GM23338 (cell line): ENCODE measurements at regions not wholly inside any gene's neighbourhood (a gene's known extent, or its start where the extent isn't known, plus 50 kb on each side); places are given as distances from the start of the nearest gene placed in this dataset.

Experiments
- CREB1 ChIP-seq: fragments of 250-450 bp; sonication (Bioruptor Pico); IDR thresholded peaks from 2 replicates; pipeline ENCODE4 v1.5.0; 2020; ENCODE audit warnings: low read depth, mild to moderate bottlenecking, moderate library complexity
- CTCF ChIP-seq, 2 experiments: fragments of 200-600 bp in 1 of 2; sonication (generic) in 1 of 2; conservative IDR thresholded peaks; 2 replicates each; pipeline versions ENCODE4 v1.5.1 to v1.6.1; 2016 to 2017; ENCODE audit warnings: antibody characterized with exemption in 2 of 2, low read depth in 2 of 2, mild to moderate bottlenecking in 2 of 2, moderate library complexity in 1 of 2
- EZH2 ChIP-seq: fragments of 200-600 bp; sonication (generic); IDR thresholded peaks from one replicate; pipeline ENCODE4 v1.8.0; 2017; ENCODE audit warnings: antibody characterized with exemption, mild to moderate bottlenecking, low read depth; ENCODE audit not compliant: unreplicated experiment
- EZH2phosphoT487 ChIP-seq: fragments of 200-600 bp; sonication (generic); IDR thresholded peaks from one replicate; pipeline ENCODE4 v1.8.1; 2018; ENCODE audit warnings: antibody characterized with exemption; ENCODE audit not compliant: unreplicated experiment
- POLR2AphosphoS5 ChIP-seq: IDR thresholded peaks from 2 replicates; pipeline ENCODE4 v1.6.1; 2016; ENCODE audit warnings: antibody characterized with exemption, low read depth
- REST ChIP-seq: IDR thresholded peaks from one replicate; pipeline ENCODE4 v1.6.1; 2018; ENCODE audit warnings: antibody characterized with exemption; ENCODE audit not compliant: unreplicated experiment
- STAT1 ChIP-seq: IDR thresholded peaks from one replicate; pipeline ENCODE4 v1.6.1; 2016; ENCODE audit warnings: antibody characterized with exemption; ENCODE audit not compliant: unreplicated experiment
- ZNF331 ChIP-seq: fragments of 250-450 bp; sonication (Bioruptor Pico); IDR thresholded peaks from 2 replicates; pipeline ENCODE4 v1.5.0; 2020; ENCODE audit warnings: low read depth, mild to moderate bottlenecking, moderate library complexity

- TF ChIP-seq POLR2AphosphoS5 (no peak), CTCF (conservative IDR thresholded peaks at IDR 0.05; ENCODE audit: low read depth in 2 of 2) (no peak), EZH2 (no peak), REST (no peak), EZH2phosphoT487 (no peak), CREB1 (CRISPR knock-in tag) (no peak), ZNF331 (CRISPR knock-in tag) (no peak), STAT1 (no peak)
Measured at GRCh38 chr9:93818827-93819472, 136.2 kb downstream of the BARX1 start.
